Mucosa of descending colon (tissue), 3 donors: ENCODE measurements at regions not wholly inside any gene's neighbourhood (a gene's known extent, or its start where the extent isn't known, plus 50 kb on each side); places are given as distances from the start of the nearest gene placed in this dataset.
A peak's percentile ranks its signal among the peaks of the same experiment; 100 is the strongest.

Experiments
- ATAC-seq: fragments of 200-7000 bp; cut with Tn5 transposase; one replicate; pipeline ENCODE4 v1.9.1; 2020; ENCODE audit warnings: mild to moderate bottlenecking, moderate library complexity
- DNase-seq, 3 donors: peaks; one replicate each; pipeline ENCODE4 v3.0.0-alpha.2; 2020
- H3K36me3 ChIP-seq: fragments of 200-600 bp; one replicate; pipeline ENCODE4 v1.8.0; 2021; ENCODE audit warnings: low read depth, mild to moderate bottlenecking
- H3K4me1 ChIP-seq: fragments of 200-600 bp; one replicate; pipeline ENCODE4 v1.8.0; 2021; ENCODE audit warnings: low read depth, mild to moderate bottlenecking
- H3K4me3 ChIP-seq: fragments of 200-600 bp; one replicate; pipeline ENCODE4 v1.8.0; 2021; ENCODE audit warnings: mild to moderate bottlenecking
- H3K9me3 ChIP-seq: fragments of 200-600 bp; one replicate; pipeline ENCODE4 v1.8.0; 2021; ENCODE audit warnings: mild to moderate bottlenecking
- CTCF ChIP-seq: fragments of 200-600 bp; IDR thresholded peaks from one replicate; pipeline ENCODE4 v1.8.0; 2022; ENCODE audit warnings: antibody characterized with exemption, mild to moderate bottlenecking
- intact Hi-C, 2 donors: fragments of 100-400 bp; cut with DNase I in 1 of 2; cut with micrococcal nuclease in 1 of 2; formaldehyde crosslinking; loops; one replicate each; pipeline versions ENCODE4 v1.11.0 to v1.11.1; 2022; cut with DNase I, micrococcal nuclease
- donor health status: DM: no; HTN: no; CAD: no; lungs with moderate emphysema.
- donor health status: DM: no; HTN: no; CAD: no.
- donor health status: DM: no; HTN: yes; CAD: no.

- Histone ChIP-seq H3K4me3 (no peak overlapping the region), H3K36me3 (no peaks in the 10 kb centered on the region), H3K9me3 (no peaks in the 10 kb centered on the region), H3K4me1 (no peaks in the 10 kb centered on the region)
- no peak for TF ChIP-seq CTCF
- intact Hi-C loops, result no loop called here
- DNase-seq, result no peak
- no peak for ATAC-seq
These were observed 281.4 kb upstream of the EDA2R start for GRCh38 chrX:66920296-66920695.

- no peak for TF ChIP-seq CTCF
- Histone ChIP-seq H3K9me3 (no peaks in the 10 kb centered on the region), H3K36me3 (no peaks in the 10 kb centered on the region), H3K4me1 (no peaks in the 10 kb centered on the region), H3K4me3 (no peak overlapping the region)
- peak in 1 of 3 donors; percentile 19 for DNase-seq
- peak; percentile 71 for ATAC-seq
- intact Hi-C loops, result no loop called here
These were observed 280.5 kb upstream of the EDA2R start for GRCh38 chrX:66919280-66919832.

- peak; percentile 27 for ATAC-seq
- intact Hi-C loops, result no loop called here
- no peaks in the 10 kb centered on the region for H3K36me3 ChIP-seq
- DNase-seq, result no peak
- H3K4me1 ChIP-seq, result no peaks in the 10 kb centered on the region
- H3K4me3 ChIP-seq, result no peak overlapping the region
- no peaks in the 10 kb centered on the region for H3K9me3 ChIP-seq
- no peak for TF ChIP-seq CTCF
These were observed 279.6 kb upstream of the EDA2R start for GRCh38 chrX:66918511-66918910.

- no peak overlapping the region for H3K4me3 ChIP-seq
- H3K36me3 ChIP-seq, result no peaks in the 10 kb centered on the region
- intact Hi-C loops, result no loop called here
- no peak for TF ChIP-seq CTCF
- no peak for ATAC-seq
- DNase-seq, result no peak
- H3K9me3 ChIP-seq, result no peaks in the 10 kb centered on the region
- H3K4me1 ChIP-seq, result no peaks in the 10 kb centered on the region
These were observed 277.0 kb upstream of the EDA2R start for GRCh38 chrX:66915893-66916292.

GRCh38 chrX:66914080-66914479, 275.2 kb upstream of the EDA2R start:
- Histone ChIP-seq H3K36me3 (no peaks in the 10 kb centered on the region), H3K4me3 (no peak overlapping the region), H3K4me1 (no peaks in the 10 kb centered on the region), H3K9me3 (no peaks in the 10 kb centered on the region)
- ATAC-seq (peak; percentile 69), DNase-seq (peak in 1 of 3 donors; percentile 73)
- intact Hi-C loops, result no loop called here
- no peak for TF ChIP-seq CTCF

GRCh38 chrX:66912417-66912816, 273.5 kb upstream of the EDA2R start:
- Histone ChIP-seq H3K4me1 (no peaks in the 10 kb centered on the region), H3K36me3 (no peaks in the 10 kb centered on the region), H3K9me3 (no peaks in the 10 kb centered on the region), H3K4me3 (no peak overlapping the region)
- ATAC-seq (peak; percentile 72), DNase-seq (peak in 1 of 3 donors; percentile 26)
- TF ChIP-seq CTCF, result no peak
- intact Hi-C loops, result no loop called here
